Tibial nerve (tissue), 4 donors: ENCODE measurements at regions not wholly inside any gene's neighbourhood (a gene's known extent, or its start where the extent isn't known, plus 50 kb on each side); places are given as distances from the start of the nearest gene placed in this dataset.

Experiments used
- DNase-seq, 2 donors: peaks; one replicate each; pipeline ENCODE4 v3.0.0-alpha.2; 2019; ENCODE audit warnings: low spot score in 2 of 2
- H3K27ac ChIP-seq, 4 donors: fragments of 200-600 bp; sonication (generic) in 3 of 4; one replicate each; pipeline ENCODE4 v1.5.1; 2017 to 2019; ENCODE audit warnings: mild to moderate bottlenecking in 1 of 4
- H3K27me3 ChIP-seq, 2 donors: fragments of 200-600 bp; sonication (generic) in 1 of 2; one replicate each; pipeline versions ENCODE4 v1.5.1 to v1.6.0; 2017 to 2019
- H3K36me3 ChIP-seq, 3 donors: fragments of 200-600 bp; sonication (generic); one replicate each; pipeline ENCODE4 v1.5.1; 2018 to 2019
- H3K4me1 ChIP-seq, 4 donors: fragments of 200-600 bp; sonication (generic) in 3 of 4; one replicate each; pipeline ENCODE4 v1.5.1; 2017 to 2019
- H3K4me3 ChIP-seq, 4 donors: fragments of 200-600 bp; sonication (generic) in 3 of 4; one replicate each; pipeline ENCODE4 v1.5.1; 2017 to 2019; ENCODE audit warnings: mild to moderate bottlenecking in 1 of 4, moderate library complexity in 1 of 4
- H3K9me3 ChIP-seq, 4 donors: fragments of 200-600 bp; sonication (generic) in 3 of 4; one replicate each; pipeline ENCODE4 v1.5.1; 2017 to 2019
- EP300 ChIP-seq, 2 donors: sonication (generic); formaldehyde crosslinking; IDR thresholded peaks; one replicate each; pipeline ENCODE4 v1.6.1; 2017; ENCODE audit warnings: antibody characterized with exemption in 2 of 2, mild to moderate bottlenecking in 1 of 2
- POLR2A ChIP-seq, 2 donors: fragments of 450-650 bp; IDR thresholded peaks; one replicate each; pipeline ENCODE4 v1.6.1; 2017; ENCODE audit warnings: antibody characterized with exemption in 2 of 2, mild to moderate bottlenecking in 2 of 2, moderate library complexity in 2 of 2
- whole genome bisulfite sequencing, 2 donors: methylation state at CpG; one replicate each; pipeline ENCODE4 v1.1.5; 2018; 5-methylcytosine and 5-hydroxymethylcytosine counted together
- TF ChIP-seq, protein P1 (sequence below), 5 experiments: fragments of 200-600 bp in 3 of 5; fragments of 450-650 bp in 2 of 5; sonication (generic) in 3 of 5; IDR thresholded peaks; one replicate each; pipeline ENCODE4 v1.5.1; 2016 to 2019; ENCODE audit warnings: antibody characterized with exemption in 5 of 5, mild to moderate bottlenecking in 3 of 5, moderate library complexity in 2 of 5

DNA sequence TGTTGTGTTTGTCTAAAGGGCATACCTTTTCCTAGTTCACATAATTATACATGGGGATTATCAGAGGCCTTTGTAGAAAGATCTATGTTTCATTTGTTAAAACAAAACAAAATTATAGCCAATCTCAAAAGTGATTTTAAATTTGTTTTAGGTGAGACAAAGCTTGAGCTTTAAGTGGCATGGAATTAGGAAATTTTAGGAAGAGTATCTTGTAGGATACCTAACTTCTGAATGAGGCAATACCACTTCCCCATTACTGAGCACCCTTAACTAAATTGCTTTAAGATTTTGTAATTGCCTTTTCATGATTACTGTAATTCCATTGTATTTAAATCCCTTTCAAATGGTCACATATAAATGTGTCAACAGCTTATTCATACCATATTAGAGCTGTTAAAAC, 775.6 kb downstream of the NR2F1-AS1 start:
- no peak overlapping the region for H3K27ac ChIP-seq
- H3K4me1 ChIP-seq: peaks cover 0 to 11% (median 0%) of the 10 kb centered on the region in 4 donors
- TF ChIP-seq POLR2A (IDR thresholded peaks at IDR 0.05): no peak
- no peaks in the 10 kb centered on the region for H3K9me3 ChIP-seq
- H3K4me3 ChIP-seq: no peak overlapping the region
- no peak for DNase-seq
- H3K27me3 ChIP-seq: no peaks in the 10 kb centered on the region
- H3K36me3 ChIP-seq: no peaks in the 10 kb centered on the region

DNA sequence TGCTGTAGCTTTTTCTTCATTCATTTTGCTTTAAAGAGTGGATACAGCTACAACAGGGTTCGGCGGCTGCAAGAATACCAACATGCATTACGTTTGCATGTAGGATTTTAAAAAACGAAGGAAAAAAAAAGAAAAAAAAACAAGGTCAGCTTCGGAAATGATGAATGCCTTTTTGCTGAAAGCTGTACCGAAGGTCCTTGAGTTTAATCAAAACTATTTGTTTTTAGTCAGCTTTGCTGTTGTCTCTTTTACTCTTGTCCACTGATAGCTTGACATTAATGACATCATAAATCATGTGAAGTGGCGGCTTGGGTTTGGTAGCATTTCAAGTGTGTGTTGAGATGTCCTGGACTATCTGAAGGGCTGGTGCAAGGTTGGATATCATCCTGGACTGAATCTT, 779.1 kb downstream of the NR2F1-AS1 start:
- DNase-seq: no peak
- H3K36me3 ChIP-seq: no peaks in the 10 kb centered on the region
- TF ChIP-seq POLR2A (IDR thresholded peaks at IDR 0.05): no peak
- TF ChIP-seq, protein P1, sequence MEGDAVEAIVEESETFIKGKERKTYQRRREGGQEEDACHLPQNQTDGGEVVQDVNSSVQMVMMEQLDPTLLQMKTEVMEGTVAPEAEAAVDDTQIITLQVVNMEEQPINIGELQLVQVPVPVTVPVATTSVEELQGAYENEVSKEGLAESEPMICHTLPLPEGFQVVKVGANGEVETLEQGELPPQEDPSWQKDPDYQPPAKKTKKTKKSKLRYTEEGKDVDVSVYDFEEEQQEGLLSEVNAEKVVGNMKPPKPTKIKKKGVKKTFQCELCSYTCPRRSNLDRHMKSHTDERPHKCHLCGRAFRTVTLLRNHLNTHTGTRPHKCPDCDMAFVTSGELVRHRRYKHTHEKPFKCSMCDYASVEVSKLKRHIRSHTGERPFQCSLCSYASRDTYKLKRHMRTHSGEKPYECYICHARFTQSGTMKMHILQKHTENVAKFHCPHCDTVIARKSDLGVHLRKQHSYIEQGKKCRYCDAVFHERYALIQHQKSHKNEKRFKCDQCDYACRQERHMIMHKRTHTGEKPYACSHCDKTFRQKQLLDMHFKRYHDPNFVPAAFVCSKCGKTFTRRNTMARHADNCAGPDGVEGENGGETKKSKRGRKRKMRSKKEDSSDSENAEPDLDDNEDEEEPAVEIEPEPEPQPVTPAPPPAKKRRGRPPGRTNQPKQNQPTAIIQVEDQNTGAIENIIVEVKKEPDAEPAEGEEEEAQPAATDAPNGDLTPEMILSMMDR (IDR thresholded peaks at IDR 0.05): no peak
- no peak for TF ChIP-seq EP300 (IDR thresholded peaks at IDR 0.05)
- no peaks in the 10 kb centered on the region for H3K9me3 ChIP-seq
- H3K27me3 ChIP-seq: no peaks in the 10 kb centered on the region
- peak overlapping the region in 2 of 4 donors; percentile 4 to 14 for H3K4me3 ChIP-seq
- H3K27ac ChIP-seq: no peak overlapping the region
- WGBS, 2 donors: 11 to 17% methylated on average over 7 of the region's 7 CpGs
- H3K4me1 ChIP-seq: peaks cover 0 to 11% (median 0%) of the 10 kb centered on the region in 4 donors

DNA sequence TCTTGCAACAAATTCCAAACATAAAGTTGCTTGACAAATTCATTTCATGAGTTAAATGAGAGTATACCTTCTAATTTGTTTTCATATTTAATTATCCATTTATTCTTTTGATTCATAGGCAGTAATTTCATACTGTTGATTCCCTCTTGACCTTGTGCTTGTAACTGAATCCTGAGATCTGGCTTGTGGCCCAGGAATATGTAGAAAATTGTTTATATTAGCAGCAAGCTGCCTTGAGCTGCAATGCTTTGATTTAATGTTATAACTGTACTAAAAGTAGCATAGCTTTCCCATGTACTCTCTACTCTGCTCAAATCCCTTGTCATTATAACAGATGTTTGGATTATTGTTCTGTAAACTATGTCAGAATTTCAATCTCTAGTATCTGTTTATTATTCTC, 780.7 kb downstream of the NR2F1-AS1 start:
- no peaks in the 10 kb centered on the region for H3K27me3 ChIP-seq
- no peak overlapping the region for H3K27ac ChIP-seq
- TF ChIP-seq POLR2A (IDR thresholded peaks at IDR 0.05): no peak
- no peak for TF ChIP-seq EP300 (IDR thresholded peaks at IDR 0.05)
- TF ChIP-seq, protein P1 (IDR thresholded peaks at IDR 0.05): no peak
- H3K4me3 ChIP-seq: no peak overlapping the region
- no peak for DNase-seq
- H3K36me3 ChIP-seq: no peaks in the 10 kb centered on the region
- peaks cover 0 to 11% (median 0%) of the 10 kb centered on the region in 4 donors for H3K4me1 ChIP-seq
- peaks cover 0 to 6% (median under 1%) of the 10 kb centered on the region in 4 donors for H3K9me3 ChIP-seq

DNA sequence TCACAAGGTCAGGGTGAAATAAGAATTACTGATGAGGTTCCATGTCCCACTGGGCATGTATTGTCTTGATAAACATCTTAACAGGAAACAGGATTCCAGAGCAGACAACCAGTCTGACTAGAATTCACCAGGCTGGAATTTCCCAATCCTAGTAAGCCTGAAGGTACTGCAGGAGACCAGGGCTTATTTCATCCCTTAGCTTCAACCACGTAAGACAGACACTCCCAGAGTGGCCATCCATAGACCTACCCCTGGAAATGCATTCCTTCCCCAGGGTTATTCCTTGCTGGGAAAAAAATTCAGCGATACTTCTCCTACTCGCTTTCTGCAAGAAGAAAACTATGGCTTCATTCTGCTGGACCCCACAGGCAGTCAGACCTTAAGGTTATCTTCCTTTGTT, 785.4 kb downstream of the NR2F1-AS1 start:
- WGBS, 2 donors: 92 to 95% methylated on average over 3 of the region's 3 CpGs
- DNase-seq: no peak
- H3K36me3 ChIP-seq: no peaks in the 10 kb centered on the region

DNA sequence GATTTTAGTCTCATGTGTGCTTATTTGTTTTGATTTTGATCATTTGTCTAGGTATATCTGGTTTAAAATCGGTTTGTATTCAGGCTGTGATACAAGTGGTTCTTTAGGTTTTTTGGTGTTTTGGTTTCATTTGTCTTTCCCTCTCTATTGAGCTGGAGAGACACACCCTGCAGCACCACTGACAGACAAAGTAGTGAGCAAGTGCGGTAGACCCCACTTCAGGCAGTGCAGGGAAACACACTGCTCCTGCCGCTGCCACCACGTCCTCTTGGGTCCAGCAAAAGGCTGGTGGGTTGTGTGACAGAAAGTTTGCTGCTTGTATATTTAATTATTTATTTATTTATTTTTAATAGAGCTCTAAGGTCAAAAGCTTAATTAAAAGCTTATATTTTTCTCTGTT, 801.0 kb downstream of the NR2F1-AS1 start:
- no peak for DNase-seq
- H3K4me3 ChIP-seq: no peak overlapping the region
- H3K4me1 ChIP-seq: no peaks in the 10 kb centered on the region
- no peaks in the 10 kb centered on the region for H3K27me3 ChIP-seq
- H3K27ac ChIP-seq: no peak overlapping the region
- peaks cover 0 to under 1% (median 0%) of the 10 kb centered on the region in 4 donors for H3K9me3 ChIP-seq
- no peaks in the 10 kb centered on the region for H3K36me3 ChIP-seq
- WGBS, 2 donors: 48 to 64% methylated on average over 4 of the region's 4 CpGs
- TF ChIP-seq POLR2A (IDR thresholded peaks at IDR 0.05) (no peak), EP300 (IDR thresholded peaks at IDR 0.05) (no peak)
- TF ChIP-seq, protein P1 (IDR thresholded peaks at IDR 0.05): no peak

More for the DNA sequence above, 785.4 kb downstream of the NR2F1-AS1 start:
- TF ChIP-seq, protein P1 (IDR thresholded peaks at IDR 0.05): no peak
- TF ChIP-seq EP300 (IDR thresholded peaks at IDR 0.05): no peak
- no peak for TF ChIP-seq POLR2A (IDR thresholded peaks at IDR 0.05)
- Histone ChIP-seq H3K4me3 (no peak overlapping the region), H3K27ac (no peak overlapping the region), H3K4me1 (no peaks in the 10 kb centered on the region), H3K9me3 (peaks cover 0 to 22% (median 10%) of the 10 kb centered on the region in 4 donors), H3K27me3 (no peaks in the 10 kb centered on the region)

DNA sequence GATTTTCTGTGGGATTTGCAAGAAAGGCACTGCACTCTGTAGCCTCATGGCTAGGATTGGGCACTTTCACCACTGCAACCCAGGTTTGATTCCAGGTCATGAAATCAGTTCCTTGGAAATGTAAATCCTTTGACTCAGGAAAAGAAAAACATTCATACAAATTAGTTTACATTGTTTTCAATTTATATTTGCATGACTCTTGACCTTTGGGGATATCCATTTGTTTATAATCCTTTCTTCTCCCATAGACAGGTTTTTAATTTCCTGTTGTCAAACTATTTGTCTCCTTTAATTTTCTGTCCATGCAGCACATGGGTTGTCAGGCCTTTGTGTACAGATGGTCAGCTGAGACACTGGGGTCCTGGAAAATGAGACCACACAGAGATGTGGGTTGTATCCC, 801.5 kb downstream of the NR2F1-AS1 start:
- Histone ChIP-seq H3K4me1 (no peaks in the 10 kb centered on the region), H3K27me3 (no peaks in the 10 kb centered on the region), H3K9me3 (no peaks in the 10 kb centered on the region), H3K27ac (no peak overlapping the region), H3K36me3 (no peaks in the 10 kb centered on the region), H3K4me3 (no peak overlapping the region)
- DNase-seq: no peak
- no peak for TF ChIP-seq POLR2A (IDR thresholded peaks at IDR 0.05)
- TF ChIP-seq, protein P1 (IDR thresholded peaks at IDR 0.05): no peak
- TF ChIP-seq EP300 (IDR thresholded peaks at IDR 0.05): no peak
